ENCODE measurements at regions not wholly inside any gene's neighbourhood (a gene's known extent, or its start where the extent isn't known, plus 50 kb on each side); places are given as distances from the start of the nearest gene placed in this dataset.

- no peak for TF ChIP-seq ZFX (IDR thresholded peaks at IDR 0.05; ENCODE audit: borderline replicate concordance)
- TF ChIP-seq CTCF (IDR thresholded peaks at IDR 0.05), result no peak
- H3K27ac ChIP-seq, result no peak overlapping the region
These were observed 257.1 kb upstream of the PCDH20 start for GRCh38 chr13:61672756-61673155.

- no peak for TF ChIP-seq CTCF (IDR thresholded peaks at IDR 0.05)
- TF ChIP-seq ZFX (IDR thresholded peaks at IDR 0.05; ENCODE audit: borderline replicate concordance), result no peak
- H3K27ac ChIP-seq, result no peak overlapping the region
These were observed 254.9 kb upstream of the PCDH20 start for GRCh38 chr13:61670384-61671161.

- TF ChIP-seq ZFX (IDR thresholded peaks at IDR 0.05; ENCODE audit: borderline replicate concordance), result no peak
- no peak for TF ChIP-seq CTCF (IDR thresholded peaks at IDR 0.05)
- 0 out of 2 replicates have a peak overlapping the region, but pooled peaks have one; percentile 33 for H3K27ac ChIP-seq
These were observed 249.4 kb upstream of the PCDH20 start for GRCh38 chr13:61664801-61665705.

GRCh38 chr13:61654481-61654880, 238.8 kb upstream of the PCDH20 start:
- no peak overlapping the region for H3K27ac ChIP-seq
- TF ChIP-seq ZFX (IDR thresholded peaks at IDR 0.05; ENCODE audit: borderline replicate concordance), result no peak
- TF ChIP-seq CTCF (IDR thresholded peaks at IDR 0.05), result no peak

- TF ChIP-seq ZFX (IDR thresholded peaks at IDR 0.05; ENCODE audit: borderline replicate concordance) (no peak), CTCF (IDR thresholded peaks at IDR 0.05) (no peak)
These were observed 232.9 kb upstream of the PCDH20 start for GRCh38 chr13:61648547-61648946.

GRCh38 chr13:61612192-61612591, 196.5 kb upstream of the PCDH20 start:
- TF ChIP-seq CTCF (IDR thresholded peaks at IDR 0.05) (no peak), ZFX (IDR thresholded peaks at IDR 0.05; ENCODE audit: borderline replicate concordance) (no peak)
- H3K27ac ChIP-seq, result no peak overlapping the region

More at GRCh38 chr13:61648547-61648946, 232.9 kb upstream of the PCDH20 start:
- H3K27ac ChIP-seq, result no peak overlapping the region

Data from 22Rv1 (cell line).